ENCODE measurements at regions not wholly inside any gene's neighbourhood (a gene's known extent, or its start where the extent isn't known, plus 50 kb on each side); places are given as distances from the start of the nearest gene placed in this dataset.

- no peaks in the 10 kb centered on the region for H4K20me1 ChIP-seq (ENCODE audit: insufficient read depth, low read length)
- H3K4me2 ChIP-seq (ENCODE audit: low read length): no peak overlapping the region
- no peaks in the 10 kb centered on the region for H3F3A ChIP-seq (ENCODE audit: insufficient read depth, low read length)
- H3K27ac ChIP-seq (ENCODE audit: low read depth, low read length, poor library complexity, severe bottlenecking): no peak overlapping the region
- no peaks in the 10 kb centered on the region for H3K36me3 ChIP-seq (ENCODE audit: insufficient read depth, low read length)
- H3K27me3 ChIP-seq (ENCODE audit: insufficient read depth, low read length): no peaks in the 10 kb centered on the region
- H3K9me2 ChIP-seq (ENCODE audit: low read depth, low read length): no peaks in the 10 kb centered on the region
- no peak overlapping the region for H3K4me3 ChIP-seq (ENCODE audit: low read depth, low read length, poor library complexity, severe bottlenecking)
- no peak for TF ChIP-seq CTCF (IDR thresholded peaks at IDR 0.05; ENCODE audit: low read length)
- no peak for TF ChIP-seq EZH2 (IDR thresholded peaks at IDR 0.05; ENCODE audit: borderline replicate concordance, low read length)
- peaks cover 42% of the 10 kb centered on the region for H3K4me1 ChIP-seq (ENCODE audit: insufficient read depth, low read length, severe bottlenecking)
- no peaks in the 10 kb centered on the region for H3K79me2 ChIP-seq (ENCODE audit: insufficient read depth, low read length)
- no peaks in the 10 kb centered on the region for H3K9me3 ChIP-seq (ENCODE audit: low read length)
- H2AFZ ChIP-seq (ENCODE audit: low read length): no peak overlapping the region; the same call in 1 of the 2 replicates
- H3K9ac ChIP-seq (ENCODE audit: low read length): no peak overlapping the region
Observed at GRCh38 chr9:99628849-99629620, 192.7 kb upstream of the NR4A3 start.

GRCh38 chr9:99632349-99633038 lies 189.2 kb upstream of the NR4A3 start:
- H3K9ac ChIP-seq (ENCODE audit: low read length): no peak overlapping the region
- no peaks in the 10 kb centered on the region for H3K9me2 ChIP-seq (ENCODE audit: low read depth, low read length)
- TF ChIP-seq CTCF (IDR thresholded peaks at IDR 0.05; ENCODE audit: low read length): no peak
- no peak for TF ChIP-seq EZH2 (IDR thresholded peaks at IDR 0.05; ENCODE audit: borderline replicate concordance, low read length)
- H3K4me2 ChIP-seq (ENCODE audit: low read length): no peak overlapping the region
- H3K79me2 ChIP-seq (ENCODE audit: insufficient read depth, low read length): no peaks in the 10 kb centered on the region
- no peaks in the 10 kb centered on the region for H3F3A ChIP-seq (ENCODE audit: insufficient read depth, low read length)
- no peak overlapping the region for H3K4me3 ChIP-seq (ENCODE audit: low read depth, low read length, poor library complexity, severe bottlenecking)
- no peaks in the 10 kb centered on the region for H4K20me1 ChIP-seq (ENCODE audit: insufficient read depth, low read length)
- H3K4me1 ChIP-seq (ENCODE audit: insufficient read depth, low read length, severe bottlenecking): peaks cover 31% of the 10 kb centered on the region
- no peaks in the 10 kb centered on the region for H3K27me3 ChIP-seq (ENCODE audit: insufficient read depth, low read length)
- H3K27ac ChIP-seq (ENCODE audit: low read depth, low read length, poor library complexity, severe bottlenecking): peak overlapping the region; percentile 67
- no peaks in the 10 kb centered on the region for H3K36me3 ChIP-seq (ENCODE audit: insufficient read depth, low read length)
- no peaks in the 10 kb centered on the region for H3K9me3 ChIP-seq (ENCODE audit: low read length)
- no peak overlapping the region for H2AFZ ChIP-seq (ENCODE audit: low read length)

GRCh38 chr9:99633265-99633664 lies 188.4 kb upstream of the NR4A3 start:
- Histone ChIP-seq H3K79me2 (ENCODE audit: insufficient read depth, low read length) (no peaks in the 10 kb centered on the region), H3K4me2 (ENCODE audit: low read length) (no peak overlapping the region)

More at GRCh38 chr9:99633265-99633664, 188.4 kb upstream of the NR4A3 start:
- H2AFZ ChIP-seq (ENCODE audit: low read length): no peak overlapping the region
- no peak overlapping the region for H3K9ac ChIP-seq (ENCODE audit: low read length)
- H3K9me2 ChIP-seq (ENCODE audit: low read depth, low read length): no peaks in the 10 kb centered on the region
- no peaks in the 10 kb centered on the region for H4K20me1 ChIP-seq (ENCODE audit: insufficient read depth, low read length)
- no peaks in the 10 kb centered on the region for H3K9me3 ChIP-seq (ENCODE audit: low read length)
- no peaks in the 10 kb centered on the region for H3F3A ChIP-seq (ENCODE audit: insufficient read depth, low read length)
- no peak overlapping the region for H3K4me3 ChIP-seq (ENCODE audit: low read depth, low read length, poor library complexity, severe bottlenecking)
- TF ChIP-seq CTCF (IDR thresholded peaks at IDR 0.05; ENCODE audit: low read length) (no peak), EZH2 (IDR thresholded peaks at IDR 0.05; ENCODE audit: borderline replicate concordance, low read length) (no peak)
- peak overlapping the region; percentile 67 for H3K27ac ChIP-seq (ENCODE audit: low read depth, low read length, poor library complexity, severe bottlenecking)
- H3K4me1 ChIP-seq (ENCODE audit: insufficient read depth, low read length, severe bottlenecking): peaks cover 31% of the 10 kb centered on the region
- H3K36me3 ChIP-seq (ENCODE audit: insufficient read depth, low read length): no peaks in the 10 kb centered on the region
- no peaks in the 10 kb centered on the region for H3K27me3 ChIP-seq (ENCODE audit: insufficient read depth, low read length)
